Forelimb muscle (tissue), 1 donor: ENCODE measurements at regions not wholly inside any gene's neighbourhood (a gene's known extent, or its start where the extent isn't known, plus 50 kb on each side); places are given as distances from the start of the nearest gene placed in this dataset.
A peak's percentile ranks its signal among the peaks of the same experiment; 100 is the strongest.
"Not testable (repeated sequence)": the region's sequence is repeated elsewhere in the genome, so short reads cannot be mapped to it uniquely, and the experiment has no call there.

Experiments used
- DNase-seq: peaks from one replicate; pipeline ENCODE4 v3.0.0-alpha.2; 2013; ENCODE audit warnings: low read depth

- not testable (repeated sequence) for DNase-seq
Observed at GRCh38 chr7:121497545-121497944, 101.4 kb upstream of the FAM3C start.

GRCh38 chr7:121494516-121494915, 98.4 kb upstream of the FAM3C start:
- no peak for DNase-seq

GRCh38 chr7:121493553-121493952, 97.4 kb upstream of the FAM3C start:
- DNase-seq = no peak

GRCh38 chr7:121490309-121490708, 94.2 kb upstream of the FAM3C start:
- DNase-seq = no peak

GRCh38 chr7:121489440-121489839, 93.3 kb upstream of the FAM3C start:
- DNase-seq = no peak

- no peak for DNase-seq
Observed at GRCh38 chr7:121488111-121488650, 92.1 kb upstream of the FAM3C start.

- no peak for DNase-seq
Observed at GRCh38 chr7:121486590-121486989, 90.5 kb upstream of the FAM3C start.

GRCh38 chr7:121485467-121486243, 89.5 kb upstream of the FAM3C start:
- DNase-seq = peak; percentile 17

GRCh38 chr7:121484089-121484763, 88.1 kb upstream of the FAM3C start:
- DNase-seq = no peak

GRCh38 chr7:121480566-121481335, 84.6 kb upstream of the FAM3C start:
- DNase-seq = no peak

- no peak for DNase-seq
Observed at GRCh38 chr7:121480058-121480457, 84.0 kb upstream of the FAM3C start.

- DNase-seq = no peak
Observed at GRCh38 chr7:121479466-121479865, 83.4 kb upstream of the FAM3C start.

- DNase-seq = no peak
Observed at GRCh38 chr7:121475806-121476205, 79.7 kb upstream of the FAM3C start.

GRCh38 chr7:121474301-121474673, 78.2 kb upstream of the FAM3C start:
- DNase-seq = no peak

GRCh38 chr7:121473645-121474300, 77.7 kb upstream of the FAM3C start:
- DNase-seq = no peak

- DNase-seq = no peak
Observed at GRCh38 chr7:121466455-121466854, 70.3 kb upstream of the FAM3C start.

- DNase-seq = no peak
Observed at GRCh38 chr7:121459148-121459547, 63.0 kb upstream of the FAM3C start.

GRCh38 chr7:121456785-121457359, 60.8 kb upstream of the FAM3C start:
- DNase-seq = no peak

- DNase-seq = no peak
Observed at GRCh38 chr7:121456015-121456414, 59.9 kb upstream of the FAM3C start.

GRCh38 chr7:121452389-121452788, 56.3 kb upstream of the FAM3C start:
- DNase-seq = no peak

GRCh38 chr7:121451367-121452094, 55.4 kb upstream of the FAM3C start:
- DNase-seq = no peak
